ENCODE measurements at regions not wholly inside any gene's neighbourhood (a gene's known extent, or its start where the extent isn't known, plus 50 kb on each side); places are given as distances from the start of the nearest gene placed in this dataset.
"Not testable (repeated sequence)": the region's sequence is repeated elsewhere in the genome, so short reads cannot be mapped to it uniquely, and the experiment has no call there.

GRCh38 chr21:5100604-5101174 is 5420.7 kb upstream of the TPTE start:
- H3K4me1 Mint-ChIP-seq (ENCODE audit: insufficient read depth, unreplicated experiment); H3K27ac Mint-ChIP-seq (ENCODE audit: low read depth, unreplicated experiment); CTCF ChIA-PET; H3K36me3 Mint-ChIP-seq (ENCODE audit: insufficient read depth, unreplicated experiment); H3K9me3 Mint-ChIP-seq (ENCODE audit: unreplicated experiment); H3K4me3 Mint-ChIP-seq (ENCODE audit: unreplicated experiment); H3K27me3 Mint-ChIP-seq (ENCODE audit: insufficient read depth, unreplicated experiment); intact Hi-C loops (cut with micrococcal nuclease); POLR2A ChIA-PET; DNase-seq (ENCODE audit: unreplicated experiment); BruUV-seq (replicated peaks): not testable (repeated sequence)

DNA sequence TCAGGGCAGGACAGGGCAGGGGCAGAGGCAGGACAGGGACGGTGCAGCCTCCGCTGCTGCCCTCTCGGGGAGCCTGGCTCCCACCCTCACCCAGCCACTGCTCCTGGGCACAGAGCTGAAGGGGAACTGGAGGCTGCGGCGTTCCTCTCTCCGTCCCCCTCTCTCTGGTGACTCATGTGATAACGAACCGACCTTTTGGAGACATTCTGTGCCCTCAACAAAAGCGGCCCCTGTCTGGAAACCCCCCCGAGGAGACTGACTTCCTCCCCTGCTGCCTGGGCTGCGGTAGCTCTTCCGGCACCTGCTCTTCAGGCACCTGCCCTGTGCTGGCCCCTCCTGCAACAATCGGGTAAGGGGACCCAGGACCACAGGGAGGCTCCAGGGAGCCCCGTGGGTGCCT is 5419.6 kb upstream of the TPTE start:
- H3K4me3 Mint-ChIP-seq (ENCODE audit: unreplicated experiment); intact Hi-C loops (cut with micrococcal nuclease); DNase-seq (ENCODE audit: unreplicated experiment); H3K27me3 Mint-ChIP-seq (ENCODE audit: insufficient read depth, unreplicated experiment); H3K27ac Mint-ChIP-seq (ENCODE audit: low read depth, unreplicated experiment); H3K9me3 Mint-ChIP-seq (ENCODE audit: unreplicated experiment); BruUV-seq (replicated peaks); CTCF ChIA-PET; H3K4me1 Mint-ChIP-seq (ENCODE audit: insufficient read depth, unreplicated experiment); POLR2A ChIA-PET; H3K36me3 Mint-ChIP-seq (ENCODE audit: insufficient read depth, unreplicated experiment): not testable (repeated sequence)

- DNase-seq (ENCODE audit: unreplicated experiment); H3K4me3 Mint-ChIP-seq (ENCODE audit: unreplicated experiment); intact Hi-C loops (cut with micrococcal nuclease); H3K27me3 Mint-ChIP-seq (ENCODE audit: insufficient read depth, unreplicated experiment); H3K36me3 Mint-ChIP-seq (ENCODE audit: insufficient read depth, unreplicated experiment); POLR2A ChIA-PET; H3K27ac Mint-ChIP-seq (ENCODE audit: low read depth, unreplicated experiment); H3K4me1 Mint-ChIP-seq (ENCODE audit: insufficient read depth, unreplicated experiment); CTCF ChIA-PET; H3K9me3 Mint-ChIP-seq (ENCODE audit: unreplicated experiment); BruUV-seq (replicated peaks): not testable (repeated sequence)
These were observed 5417.4 kb upstream of the TPTE start for GRCh38 chr21:5103880-5104561.

DNA sequence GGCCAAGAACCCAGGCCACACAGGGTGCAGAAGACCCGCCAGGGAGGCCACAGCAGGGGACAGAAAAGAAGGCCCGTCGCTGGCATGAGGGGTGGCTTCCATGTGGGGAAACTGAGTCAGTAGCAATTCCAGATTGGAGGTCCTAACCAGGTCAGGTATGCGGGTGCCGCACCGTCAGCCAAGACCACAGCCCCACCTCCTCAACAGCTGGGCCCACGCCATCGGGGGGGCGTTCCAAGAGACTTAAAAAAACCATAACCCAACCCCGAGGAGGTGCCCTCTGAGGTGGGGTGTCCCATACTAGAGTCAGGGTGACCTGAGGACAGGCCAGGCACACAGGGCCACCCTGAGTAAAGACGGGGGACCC is 5416.8 kb upstream of the TPTE start:
- BruUV-seq (replicated peaks); POLR2A ChIA-PET; H3K27ac Mint-ChIP-seq (ENCODE audit: low read depth, unreplicated experiment): not testable (repeated sequence)

DNA sequence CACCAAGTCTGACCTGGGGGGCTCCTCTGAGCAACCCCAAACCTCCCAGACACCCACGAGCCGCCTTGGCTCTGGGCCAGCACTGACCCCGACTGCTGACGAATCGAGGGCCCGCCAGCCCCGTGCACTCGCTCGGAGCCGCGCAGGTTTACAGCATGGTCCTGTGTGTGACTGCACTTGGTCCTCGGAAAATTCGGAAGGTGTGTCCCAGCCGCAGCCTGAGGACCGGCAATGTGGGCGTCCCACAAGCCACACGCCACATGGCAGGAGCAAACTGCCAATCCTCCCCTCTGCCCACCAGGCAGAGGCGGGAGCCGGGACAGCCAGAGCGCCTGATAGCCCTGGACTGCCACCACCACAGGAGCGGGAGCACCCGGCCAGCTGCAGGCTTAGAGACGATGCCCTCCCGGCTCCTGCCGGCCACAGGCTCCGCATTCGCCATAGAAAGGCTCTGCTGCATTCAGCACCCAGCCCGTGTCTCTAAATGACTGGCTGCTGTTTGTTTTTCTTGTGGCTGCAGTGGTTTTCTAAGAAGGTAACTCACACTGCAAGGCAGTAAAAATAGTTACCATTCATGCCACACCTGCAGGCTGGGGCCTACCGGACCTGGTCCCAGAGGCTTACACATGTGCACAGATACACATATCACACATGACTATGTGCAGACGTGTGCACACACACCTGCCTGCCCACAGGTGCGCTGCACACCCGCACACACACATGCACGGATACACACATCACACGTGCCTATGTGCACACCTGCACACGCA is 5415.3 kb upstream of the TPTE start:
- BruUV-seq (replicated peaks); H3K4me3 Mint-ChIP-seq (ENCODE audit: unreplicated experiment); H3K9me3 Mint-ChIP-seq (ENCODE audit: unreplicated experiment); H3K27me3 Mint-ChIP-seq (ENCODE audit: insufficient read depth, unreplicated experiment); POLR2A ChIA-PET; H3K4me1 Mint-ChIP-seq (ENCODE audit: insufficient read depth, unreplicated experiment); CTCF ChIA-PET; H3K27ac Mint-ChIP-seq (ENCODE audit: low read depth, unreplicated experiment); intact Hi-C loops (cut with micrococcal nuclease); H3K36me3 Mint-ChIP-seq (ENCODE audit: insufficient read depth, unreplicated experiment); DNase-seq (ENCODE audit: unreplicated experiment): not testable (repeated sequence)

More for the DNA sequence above, 5416.8 kb upstream of the TPTE start:
- intact Hi-C loops (cut with micrococcal nuclease); H3K9me3 Mint-ChIP-seq (ENCODE audit: unreplicated experiment); H3K4me1 Mint-ChIP-seq (ENCODE audit: insufficient read depth, unreplicated experiment); H3K27me3 Mint-ChIP-seq (ENCODE audit: insufficient read depth, unreplicated experiment); CTCF ChIA-PET; H3K36me3 Mint-ChIP-seq (ENCODE audit: insufficient read depth, unreplicated experiment); H3K4me3 Mint-ChIP-seq (ENCODE audit: unreplicated experiment); DNase-seq (ENCODE audit: unreplicated experiment): not testable (repeated sequence)

DNA sequence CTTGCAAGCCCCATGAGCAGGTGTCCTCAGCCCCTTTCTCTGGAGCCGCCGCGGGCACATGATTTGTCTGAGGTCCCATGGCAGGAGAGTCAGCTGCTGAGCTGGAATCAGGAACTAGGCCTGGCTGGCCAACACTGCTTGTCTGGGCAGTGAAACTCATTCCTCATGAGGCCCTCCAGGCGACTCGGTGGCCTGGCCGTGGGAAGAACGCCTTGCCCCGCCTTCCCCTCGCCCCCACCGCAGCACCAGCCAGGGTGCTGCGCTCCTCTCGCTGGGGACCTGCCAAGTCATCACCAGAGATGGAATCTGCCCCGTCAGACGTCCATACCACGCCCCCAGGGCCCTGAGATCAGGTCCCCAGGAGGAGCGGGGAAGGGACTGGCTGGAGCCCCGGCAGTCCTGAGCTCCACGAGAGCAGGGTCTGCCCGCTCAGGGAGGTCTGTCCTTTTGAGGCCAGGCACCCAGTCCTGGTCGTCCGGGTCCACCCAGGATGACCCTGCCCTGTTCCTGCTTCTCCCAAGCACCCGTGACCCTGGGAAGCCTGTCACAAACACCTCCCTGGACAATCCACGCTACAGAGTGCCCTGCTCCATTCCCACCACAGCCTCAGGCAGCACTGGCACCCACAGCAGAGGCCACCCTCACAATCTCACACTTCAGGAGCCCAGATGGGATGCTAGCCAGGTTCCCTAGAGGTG is 5414.5 kb upstream of the TPTE start:
- CTCF ChIA-PET; POLR2A ChIA-PET; H3K27me3 Mint-ChIP-seq (ENCODE audit: insufficient read depth, unreplicated experiment); intact Hi-C loops (cut with micrococcal nuclease); BruUV-seq (replicated peaks); H3K36me3 Mint-ChIP-seq (ENCODE audit: insufficient read depth, unreplicated experiment); H3K9me3 Mint-ChIP-seq (ENCODE audit: unreplicated experiment); H3K27ac Mint-ChIP-seq (ENCODE audit: low read depth, unreplicated experiment); H3K4me3 Mint-ChIP-seq (ENCODE audit: unreplicated experiment); H3K4me1 Mint-ChIP-seq (ENCODE audit: insufficient read depth, unreplicated experiment); DNase-seq (ENCODE audit: unreplicated experiment): not testable (repeated sequence)

- H3K4me1 Mint-ChIP-seq (ENCODE audit: insufficient read depth, unreplicated experiment); POLR2A ChIA-PET; intact Hi-C loops (cut with micrococcal nuclease); H3K36me3 Mint-ChIP-seq (ENCODE audit: insufficient read depth, unreplicated experiment); H3K9me3 Mint-ChIP-seq (ENCODE audit: unreplicated experiment); DNase-seq (ENCODE audit: unreplicated experiment); H3K27ac Mint-ChIP-seq (ENCODE audit: low read depth, unreplicated experiment); BruUV-seq (replicated peaks); H3K27me3 Mint-ChIP-seq (ENCODE audit: insufficient read depth, unreplicated experiment); H3K4me3 Mint-ChIP-seq (ENCODE audit: unreplicated experiment); CTCF ChIA-PET: not testable (repeated sequence)
These were observed 5413.7 kb upstream of the TPTE start for GRCh38 chr21:5107637-5108036.

- H3K27me3 Mint-ChIP-seq (ENCODE audit: insufficient read depth, unreplicated experiment); H3K36me3 Mint-ChIP-seq (ENCODE audit: insufficient read depth, unreplicated experiment); H3K27ac Mint-ChIP-seq (ENCODE audit: low read depth, unreplicated experiment); BruUV-seq (replicated peaks); H3K4me1 Mint-ChIP-seq (ENCODE audit: insufficient read depth, unreplicated experiment); CTCF ChIA-PET; DNase-seq (ENCODE audit: unreplicated experiment); H3K4me3 Mint-ChIP-seq (ENCODE audit: unreplicated experiment); H3K9me3 Mint-ChIP-seq (ENCODE audit: unreplicated experiment); intact Hi-C loops (cut with micrococcal nuclease); POLR2A ChIA-PET: not testable (repeated sequence)
These were observed 5413.2 kb upstream of the TPTE start for GRCh38 chr21:5108048-5108775.

- H3K27me3 Mint-ChIP-seq (ENCODE audit: insufficient read depth, unreplicated experiment); CTCF ChIA-PET; H3K36me3 Mint-ChIP-seq (ENCODE audit: insufficient read depth, unreplicated experiment); intact Hi-C loops (cut with micrococcal nuclease); DNase-seq (ENCODE audit: unreplicated experiment); H3K4me1 Mint-ChIP-seq (ENCODE audit: insufficient read depth, unreplicated experiment); H3K27ac Mint-ChIP-seq (ENCODE audit: low read depth, unreplicated experiment); POLR2A ChIA-PET; H3K9me3 Mint-ChIP-seq (ENCODE audit: unreplicated experiment); BruUV-seq (replicated peaks); H3K4me3 Mint-ChIP-seq (ENCODE audit: unreplicated experiment): not testable (repeated sequence)
These were observed 5410.2 kb upstream of the TPTE start for GRCh38 chr21:5111197-5111596.

All from MCF 10A (cell line).